ENCODE measurements at regions not wholly inside any gene's neighbourhood (a gene's known extent, or its start where the extent isn't known, plus 50 kb on each side); places are given as distances from the start of the nearest gene placed in this dataset.

GRCh38 chr1:5348732-5349465, 643.3 kb downstream of the NPHP4 start:
- Mint-ChIP-seq H3K4me3 (no peak overlapping the region), H3K36me3 (ENCODE audit: low read depth) (peaks cover 17% of the 10 kb centered on the region; the same call in 1 of the 2 replicates), H3K9me3 (peaks cover 62% of the 10 kb centered on the region), H3K4me1 (ENCODE audit: low read depth) (no peaks in the 10 kb centered on the region), H3K27ac (no peak overlapping the region), H3K27me3 (ENCODE audit: insufficient read depth) (no peaks in the 10 kb centered on the region)
- TF ChIP-seq CTCF (IDR thresholded peaks at IDR 0.05), result no peak
- no peak for DNase-seq

- no peak for DNase-seq
- Mint-ChIP-seq H3K4me1 (ENCODE audit: low read depth) (no peaks in the 10 kb centered on the region), H3K27me3 (ENCODE audit: insufficient read depth) (no peaks in the 10 kb centered on the region), H3K9me3 (peaks cover 69% of the 10 kb centered on the region), H3K4me3 (no peak overlapping the region), H3K36me3 (ENCODE audit: low read depth) (peaks cover 17% of the 10 kb centered on the region; the same call in 1 of the 2 replicates), H3K27ac (no peak overlapping the region)
- no peak for TF ChIP-seq CTCF (IDR thresholded peaks at IDR 0.05)
Observed at GRCh38 chr1:5347726-5348125, 644.5 kb downstream of the NPHP4 start.

GRCh38 chr1:5345556-5345955, 646.7 kb downstream of the NPHP4 start:
- TF ChIP-seq CTCF (IDR thresholded peaks at IDR 0.05), result no peak
- Mint-ChIP-seq H3K4me1 (ENCODE audit: low read depth) (no peaks in the 10 kb centered on the region), H3K36me3 (ENCODE audit: low read depth) (peaks cover 17% of the 10 kb centered on the region; the same call in 1 of the 2 replicates), H3K9me3 (peaks cover 89% of the 10 kb centered on the region), H3K4me3 (no peak overlapping the region), H3K27ac (no peak overlapping the region), H3K27me3 (ENCODE audit: insufficient read depth) (no peaks in the 10 kb centered on the region)
- DNase-seq, result no peak

GRCh38 chr1:5343256-5344020, 648.8 kb downstream of the NPHP4 start:
- H3K4me1 Mint-ChIP-seq (ENCODE audit: low read depth), result no peaks in the 10 kb centered on the region
- no peak for DNase-seq
- no peak for TF ChIP-seq CTCF (IDR thresholded peaks at IDR 0.05)
- peaks cover 10% of the 10 kb centered on the region; the same call in 1 of the 2 replicates for H3K36me3 Mint-ChIP-seq (ENCODE audit: low read depth)
- no peaks in the 10 kb centered on the region for H3K27me3 Mint-ChIP-seq (ENCODE audit: insufficient read depth)
- H3K9me3 Mint-ChIP-seq, result peaks cover 76% of the 10 kb centered on the region
- H3K27ac Mint-ChIP-seq, result no peak overlapping the region
- H3K4me3 Mint-ChIP-seq, result no peak overlapping the region

GRCh38 chr1:5342830-5343229, 649.4 kb downstream of the NPHP4 start:
- no peak for DNase-seq
- H3K36me3 Mint-ChIP-seq (ENCODE audit: low read depth), result peaks cover 10% of the 10 kb centered on the region; the same call in 1 of the 2 replicates
- H3K27ac Mint-ChIP-seq, result no peak overlapping the region
- peaks cover 76% of the 10 kb centered on the region for H3K9me3 Mint-ChIP-seq
- no peaks in the 10 kb centered on the region for H3K4me1 Mint-ChIP-seq (ENCODE audit: low read depth)
- TF ChIP-seq CTCF (IDR thresholded peaks at IDR 0.05), result no peak
- no peaks in the 10 kb centered on the region for H3K27me3 Mint-ChIP-seq (ENCODE audit: insufficient read depth)
- H3K4me3 Mint-ChIP-seq, result no peak overlapping the region
